Naive B cell (primary cell): ENCODE measurements at regions not wholly inside any gene's neighbourhood (a gene's known extent, or its start where the extent isn't known, plus 50 kb on each side); places are given as distances from the start of the nearest gene placed in this dataset.

Source experiments
- ATAC-seq, 2 donors: fragments of 150-1000 bp; cut with Tn5 transposase; 2 replicates each; pipeline ENCODE4 v1.10.0; 2021; ENCODE audit warnings: low read depth in 2 of 2, mild to moderate bottlenecking in 2 of 2, moderate library complexity in 2 of 2
- DNase-seq: peaks from one replicate; pipeline ENCODE4 v3.0.0; 2022
- H3K27ac Mint-ChIP-seq, 6 donors: one replicate each; pipeline ENCODE4 v1.8.0; 2020 to 2022; ENCODE audit warnings: mild to moderate bottlenecking in 6 of 6, mixed read lengths in 6 of 6, moderate library complexity in 5 of 6, inconsistent platforms in 2 of 6
- H3K27me3 Mint-ChIP-seq, 3 donors: one replicate each; pipeline ENCODE4 v1.8.0; 2021 to 2022; ENCODE audit warnings: mixed read lengths in 3 of 3, mild to moderate bottlenecking in 1 of 3
- H3K36me3 Mint-ChIP-seq, 2 donors: one replicate each; pipeline ENCODE4 v1.8.0; 2020 to 2022; ENCODE audit warnings: mixed read lengths in 2 of 2, inconsistent platforms in 1 of 2, mild to moderate bottlenecking in 1 of 2
- H3K4me1 Mint-ChIP-seq, 3 donors: one replicate each; pipeline ENCODE4 v1.8.0; 2020 to 2022; ENCODE audit warnings: mixed read lengths in 3 of 3, inconsistent platforms in 1 of 3, mild to moderate bottlenecking in 1 of 3, moderate library complexity in 1 of 3
- H3K4me3 Mint-ChIP-seq, 8 donors: one replicate each; pipeline ENCODE4 v1.8.0; 2020 to 2022; ENCODE audit warnings: mild to moderate bottlenecking in 8 of 8, mixed read lengths in 8 of 8, moderate library complexity in 8 of 8, inconsistent platforms in 2 of 8
- H3K9me3 Mint-ChIP-seq, 7 donors: one replicate each; pipeline ENCODE4 v1.8.0; 2020 to 2022; ENCODE audit warnings: mixed read lengths in 7 of 7, mild to moderate bottlenecking in 5 of 7, inconsistent platforms in 2 of 7, moderate library complexity in 1 of 7

- ATAC-seq = no peak
- no peaks in the 10 kb centered on the region for H3K4me1 Mint-ChIP-seq
Measured at GRCh38 chr5:175088963-175089362, 355.0 kb downstream of the DRD1 start.

GRCh38 chr5:175082866-175083590 lies 358.6 kb downstream of the MSX2 start:
- Mint-ChIP-seq H3K27me3 (peaks cover 0 to 7% (median 0%) of the 10 kb centered on the region in 3 donors), H3K4me3 (no peak overlapping the region), H3K9me3 (peaks cover 4 to 7% (median 5%) of the 10 kb centered on the region in 7 donors), H3K27ac (no peak overlapping the region), H3K36me3 (no peaks in the 10 kb centered on the region), H3K4me1 (no peaks in the 10 kb centered on the region)
- ATAC-seq (no peak), DNase-seq (no peak)

More at GRCh38 chr5:175088963-175089362, 355.0 kb downstream of the DRD1 start:
- H3K36me3 Mint-ChIP-seq = no peaks in the 10 kb centered on the region
- H3K9me3 Mint-ChIP-seq = peaks cover 0 to 12% (median 5%) of the 10 kb centered on the region in 7 donors
- DNase-seq = no peak
- H3K4me3 Mint-ChIP-seq = no peak overlapping the region
- no peak overlapping the region for H3K27ac Mint-ChIP-seq
- H3K27me3 Mint-ChIP-seq = peaks cover 0 to 5% (median 0%) of the 10 kb centered on the region in 3 donors

GRCh38 chr5:175082346-175082745 lies 358.0 kb downstream of the MSX2 start:
- H3K27ac Mint-ChIP-seq = no peak overlapping the region
- peaks cover 0 to 7% (median 0%) of the 10 kb centered on the region in 3 donors for H3K27me3 Mint-ChIP-seq
- H3K4me3 Mint-ChIP-seq = no peak overlapping the region
- no peaks in the 10 kb centered on the region for H3K4me1 Mint-ChIP-seq
- no peaks in the 10 kb centered on the region for H3K36me3 Mint-ChIP-seq
- H3K9me3 Mint-ChIP-seq = peaks cover 4 to 7% (median 5%) of the 10 kb centered on the region in 7 donors
- ATAC-seq = no peak
- DNase-seq = no peak

- Mint-ChIP-seq H3K4me1 (no peaks in the 10 kb centered on the region), H3K27ac (no peak overlapping the region), H3K27me3 (peaks cover 0 to 7% (median 0%) of the 10 kb centered on the region in 3 donors), H3K9me3 (peaks cover 0 to 9% (median 3%) of the 10 kb centered on the region in 7 donors), H3K36me3 (no peaks in the 10 kb centered on the region), H3K4me3 (no peak overlapping the region)
- no peak for DNase-seq
- ATAC-seq = no peak
Measured at GRCh38 chr5:175079707-175080106, 355.3 kb downstream of the MSX2 start.

GRCh38 chr5:175070283-175070682 lies 345.9 kb downstream of the MSX2 start:
- no peaks in the 10 kb centered on the region for H3K27me3 Mint-ChIP-seq
- H3K4me3 Mint-ChIP-seq = no peak overlapping the region
- DNase-seq (no peak), ATAC-seq (no peak)
- no peaks in the 10 kb centered on the region for H3K4me1 Mint-ChIP-seq
- H3K9me3 Mint-ChIP-seq = peaks cover 0 to 4% (median 3%) of the 10 kb centered on the region in 7 donors
- H3K27ac Mint-ChIP-seq = no peak overlapping the region
- no peaks in the 10 kb centered on the region for H3K36me3 Mint-ChIP-seq

- Mint-ChIP-seq H3K9me3 (peaks cover 0 to 2% (median 0%) of the 10 kb centered on the region in 7 donors), H3K36me3 (no peaks in the 10 kb centered on the region), H3K27ac (no peak overlapping the region), H3K4me1 (peaks cover 0 to 9% (median 0%) of the 10 kb centered on the region in 3 donors), H3K27me3 (peaks cover 9 to 29% (median 20%) of the 10 kb centered on the region in 3 donors), H3K4me3 (peak overlapping the region in 1 of 8 donors; percentile 8)
- ATAC-seq (no peak), DNase-seq (no peak)
Measured at GRCh38 chr5:175060257-175060656, 335.9 kb downstream of the MSX2 start.

- Mint-ChIP-seq H3K4me3 (peak overlapping the region in 1 of 8 donors; percentile 8), H3K36me3 (no peaks in the 10 kb centered on the region), H3K27ac (no peak overlapping the region), H3K9me3 (peaks cover 0 to 2% (median 0%) of the 10 kb centered on the region in 7 donors), H3K4me1 (peaks cover 0 to 9% (median 0%) of the 10 kb centered on the region in 3 donors), H3K27me3 (peaks cover 9 to 29% (median 20%) of the 10 kb centered on the region in 3 donors)
- DNase-seq = no peak
- ATAC-seq = no peak
Measured at GRCh38 chr5:175059687-175060211, 335.4 kb downstream of the MSX2 start.

GRCh38 chr5:175056831-175057230 lies 332.4 kb downstream of the MSX2 start:
- peaks cover 0 to 24% (median 23%) of the 10 kb centered on the region in 3 donors for H3K27me3 Mint-ChIP-seq
- no peak for ATAC-seq
- H3K36me3 Mint-ChIP-seq = no peaks in the 10 kb centered on the region
- no peak overlapping the region for H3K4me3 Mint-ChIP-seq
- no peak overlapping the region for H3K27ac Mint-ChIP-seq
- peaks cover 0 to 9% (median 0%) of the 10 kb centered on the region in 3 donors for H3K4me1 Mint-ChIP-seq
- DNase-seq = no peak
- H3K9me3 Mint-ChIP-seq = peaks cover 0 to 2% (median 0%) of the 10 kb centered on the region in 7 donors

GRCh38 chr5:175054243-175054642 lies 329.9 kb downstream of the MSX2 start:
- ATAC-seq (no peak), DNase-seq (no peak)
- H3K36me3 Mint-ChIP-seq = no peaks in the 10 kb centered on the region
- no peak overlapping the region for H3K4me3 Mint-ChIP-seq
- peaks cover 0 to 18% (median 4%) of the 10 kb centered on the region in 3 donors for H3K27me3 Mint-ChIP-seq
- no peak overlapping the region for H3K27ac Mint-ChIP-seq
- H3K4me1 Mint-ChIP-seq = no peaks in the 10 kb centered on the region
- peaks cover 0 to 2% (median 0%) of the 10 kb centered on the region in 7 donors for H3K9me3 Mint-ChIP-seq

- Mint-ChIP-seq H3K9me3 (peaks cover 0 to 2% (median 0%) of the 10 kb centered on the region in 7 donors), H3K4me3 (no peak overlapping the region), H3K4me1 (no peaks in the 10 kb centered on the region), H3K36me3 (no peaks in the 10 kb centered on the region), H3K27ac (no peak overlapping the region), H3K27me3 (peaks cover 0 to 8% (median 0%) of the 10 kb centered on the region in 3 donors)
- DNase-seq (no peak), ATAC-seq (no peak)
Measured at GRCh38 chr5:175052351-175052750, 328.0 kb downstream of the MSX2 start.

GRCh38 chr5:175047048-175047447 lies 322.7 kb downstream of the MSX2 start:
- Mint-ChIP-seq H3K4me3 (no peak overlapping the region), H3K36me3 (no peaks in the 10 kb centered on the region), H3K27ac (peak overlapping the region in 1 of 6 donors; percentile 69), H3K27me3 (no peaks in the 10 kb centered on the region), H3K9me3 (peaks cover 0 to 9% (median 3%) of the 10 kb centered on the region in 7 donors), H3K4me1 (no peaks in the 10 kb centered on the region)
- ATAC-seq (no peak), DNase-seq (no peak)

GRCh38 chr5:175045820-175046219 lies 321.4 kb downstream of the MSX2 start:
- Mint-ChIP-seq H3K4me1 (no peaks in the 10 kb centered on the region), H3K36me3 (no peaks in the 10 kb centered on the region), H3K9me3 (peaks cover 0 to 13% (median 4%) of the 10 kb centered on the region in 7 donors), H3K4me3 (no peak overlapping the region), H3K27me3 (no peaks in the 10 kb centered on the region), H3K27ac (no peak overlapping the region)
- ATAC-seq (no peak), DNase-seq (no peak)

- no peaks in the 10 kb centered on the region for H3K27me3 Mint-ChIP-seq
- peaks cover 0 to 13% (median 2%) of the 10 kb centered on the region in 7 donors for H3K9me3 Mint-ChIP-seq
- no peak for DNase-seq
- H3K4me3 Mint-ChIP-seq = no peak overlapping the region
- no peaks in the 10 kb centered on the region for H3K4me1 Mint-ChIP-seq
- H3K36me3 Mint-ChIP-seq = no peaks in the 10 kb centered on the region
- no peak for ATAC-seq
- H3K27ac Mint-ChIP-seq = no peak overlapping the region
Measured at GRCh38 chr5:175037820-175038219, 313.4 kb downstream of the MSX2 start.
